ENCODE measurements at regions not wholly inside any gene's neighbourhood (a gene's known extent, or its start where the extent isn't known, plus 50 kb on each side); places are given as distances from the start of the nearest gene placed in this dataset.

DNA sequence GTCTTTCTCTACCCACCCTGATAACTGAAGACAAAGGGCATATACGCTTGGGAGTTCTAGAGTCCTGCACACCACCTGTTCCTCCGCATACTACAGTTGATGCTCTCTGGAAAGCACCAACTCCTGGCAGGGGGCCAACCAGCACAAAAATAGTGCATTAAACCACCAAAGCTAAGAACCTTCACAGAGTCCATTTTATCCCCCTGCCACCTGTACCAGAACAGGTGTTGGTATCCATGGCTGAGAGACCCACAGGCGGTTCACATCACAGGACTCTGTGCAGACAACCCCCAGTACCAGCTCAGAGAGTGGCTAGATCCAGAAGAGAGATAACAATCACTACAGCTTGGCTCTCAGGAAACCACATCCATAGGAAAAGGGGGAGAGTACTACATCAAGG is 114.4 kb upstream of the POU1F1 start:
- no peak for DNase-seq

DNA sequence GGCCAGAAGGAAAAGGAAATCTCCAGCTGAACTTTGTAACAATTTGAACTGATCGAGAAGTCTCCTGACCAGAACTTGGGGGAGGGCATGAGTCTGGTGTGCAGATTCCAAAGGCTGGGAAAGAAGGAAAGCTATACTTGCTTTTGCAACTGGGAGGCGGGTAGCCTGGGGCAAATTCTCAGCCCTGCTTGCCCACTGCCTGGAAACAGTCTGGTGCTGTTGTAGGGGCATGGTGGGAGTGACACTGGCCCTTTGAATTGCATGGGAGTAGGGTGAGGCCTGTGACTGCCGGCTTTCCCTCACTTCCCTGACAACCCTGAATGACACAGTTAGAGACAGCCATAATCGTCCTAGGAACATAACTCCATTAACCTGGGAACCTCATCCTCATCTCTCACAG is 114.0 kb upstream of the POU1F1 start:
- DNase-seq: no peak

DNA sequence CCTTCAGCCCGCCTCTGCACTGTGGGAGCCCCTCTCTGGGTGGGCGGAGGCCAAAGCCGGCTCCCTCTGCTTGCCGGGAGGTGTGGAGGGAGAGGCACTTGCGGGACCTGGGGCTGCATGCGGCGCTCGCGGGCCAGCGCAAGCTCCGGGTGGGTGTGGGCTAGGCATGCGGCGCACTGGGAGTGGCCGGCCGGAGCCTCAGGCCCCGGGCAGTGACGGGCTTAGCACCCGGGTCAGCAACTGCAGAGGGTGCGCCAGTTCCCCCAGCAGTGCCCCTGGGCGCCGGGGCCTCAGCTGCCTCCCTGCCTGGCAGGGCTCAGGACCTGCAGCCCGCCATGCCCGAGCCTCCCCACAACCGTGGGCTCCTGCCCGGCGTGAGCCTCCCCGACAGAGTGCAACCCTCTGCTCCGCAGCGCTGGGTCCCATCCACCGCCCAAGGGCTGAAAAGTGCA is 98.9 kb upstream of the POU1F1 start:
- DNase-seq: no peak

DNA sequence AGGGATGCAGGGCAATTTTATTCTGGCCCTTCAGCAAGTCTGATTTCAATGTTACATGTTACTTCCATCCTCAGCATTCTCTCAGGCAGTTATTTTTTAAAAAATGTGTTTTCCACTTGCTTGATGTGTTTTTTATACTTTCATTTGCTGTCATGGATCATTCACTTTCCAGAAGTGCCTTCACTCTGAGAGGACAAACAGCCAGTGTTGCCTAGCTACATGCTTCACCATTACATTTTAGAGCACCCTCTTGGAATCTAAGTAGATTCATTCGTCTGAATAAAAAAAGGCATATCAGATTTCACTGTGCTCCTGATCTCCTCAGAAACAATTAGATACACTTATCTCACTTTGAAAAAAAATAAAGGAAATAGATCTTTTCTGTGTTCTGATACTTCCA is 93.6 kb upstream of the POU1F1 start:
- DNase-seq: no peak

GRCh38 chr3:87367736-87368135 is 91.4 kb upstream of the POU1F1 start:
- DNase-seq: no peak

DNA sequence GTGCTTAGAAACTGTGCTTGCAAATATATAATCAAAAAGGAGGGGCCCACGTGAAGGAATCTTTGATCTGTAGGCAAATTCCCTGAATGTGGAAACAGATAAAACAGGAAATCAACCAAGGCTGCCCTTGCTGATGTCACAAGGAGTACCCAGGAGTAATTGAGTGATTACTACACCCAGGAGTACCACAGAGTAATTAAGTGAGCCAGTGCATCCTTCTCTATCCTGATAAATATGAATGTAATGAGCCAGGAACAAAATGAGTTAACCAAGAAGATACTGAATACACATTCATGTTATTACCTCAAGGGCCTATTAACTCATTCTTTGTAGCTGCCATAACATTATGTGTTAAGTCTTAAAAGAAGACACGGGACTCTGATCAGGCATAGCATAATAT is 87.3 kb upstream of the POU1F1 start:
- DNase-seq: no peak

- DNase-seq: no peak
Observed at GRCh38 chr3:87361956-87362355, 85.6 kb upstream of the POU1F1 start.

DNA sequence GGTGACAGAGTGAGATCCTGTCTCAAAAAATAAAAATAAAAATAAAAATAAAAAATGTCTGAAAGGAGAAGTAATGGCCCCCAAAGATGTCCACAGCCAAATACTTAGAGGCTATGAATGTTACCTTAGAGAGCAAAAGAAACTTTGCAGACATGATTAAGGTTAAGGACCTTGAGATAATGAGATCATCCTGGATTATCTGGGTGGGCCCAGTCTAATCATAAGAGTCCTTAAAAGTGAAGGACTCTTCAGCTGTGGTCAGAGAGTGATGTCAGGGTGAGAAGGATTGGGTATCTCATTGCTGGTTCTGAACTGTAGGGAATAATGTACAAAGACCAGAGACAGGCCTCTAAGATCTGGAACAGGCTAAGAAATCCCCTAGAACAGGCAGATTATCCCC is 84.9 kb upstream of the POU1F1 start:
- no peak for DNase-seq

DNA sequence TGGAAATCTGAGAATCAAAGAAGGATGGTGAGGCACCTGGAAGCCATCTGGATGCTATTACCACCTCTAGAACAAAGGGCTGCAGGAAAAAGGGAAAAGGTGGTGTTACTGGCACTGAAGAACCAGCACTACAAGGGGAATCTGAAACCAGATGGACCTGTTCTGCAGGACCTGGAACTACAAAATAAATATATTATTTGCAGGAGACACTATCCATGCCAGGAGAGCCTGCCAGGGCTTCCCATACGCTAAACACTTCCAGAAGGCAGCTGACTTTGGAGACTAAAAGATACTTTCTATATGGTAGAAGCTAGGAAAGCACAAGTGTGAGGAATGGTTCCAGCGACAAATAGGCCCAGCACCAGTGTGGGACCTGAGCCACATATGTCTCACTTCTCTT is 83.4 kb upstream of the POU1F1 start:
- DNase-seq: no peak

DNA sequence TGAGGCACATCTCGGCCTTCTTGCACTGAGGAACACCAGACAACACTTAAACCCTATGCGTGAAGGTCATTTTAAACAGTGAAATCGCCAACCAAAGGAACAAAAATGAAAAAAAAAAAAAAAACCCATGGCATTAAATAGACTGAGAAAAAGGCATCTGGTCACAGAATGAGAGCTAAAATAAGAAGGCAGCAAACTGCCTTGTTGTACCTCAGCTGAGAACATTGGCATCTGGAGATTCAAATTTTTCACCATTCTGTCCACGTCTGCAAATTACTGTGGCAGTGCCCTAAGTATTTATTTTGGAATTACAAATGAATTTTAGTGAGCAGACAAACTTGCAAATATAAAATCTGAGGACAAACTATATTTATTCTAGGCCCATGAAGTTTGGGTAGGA is 82.6 kb upstream of the POU1F1 start:
- DNase-seq: no peak

- no peak for DNase-seq
Observed at GRCh38 chr3:87358066-87358465, 81.7 kb upstream of the POU1F1 start.

- DNase-seq: no peak
Observed at GRCh38 chr3:87354398-87354797, 78.0 kb upstream of the POU1F1 start.

GRCh38 chr3:87351937-87352336 is 75.6 kb upstream of the POU1F1 start:
- no peak for DNase-seq

DNA sequence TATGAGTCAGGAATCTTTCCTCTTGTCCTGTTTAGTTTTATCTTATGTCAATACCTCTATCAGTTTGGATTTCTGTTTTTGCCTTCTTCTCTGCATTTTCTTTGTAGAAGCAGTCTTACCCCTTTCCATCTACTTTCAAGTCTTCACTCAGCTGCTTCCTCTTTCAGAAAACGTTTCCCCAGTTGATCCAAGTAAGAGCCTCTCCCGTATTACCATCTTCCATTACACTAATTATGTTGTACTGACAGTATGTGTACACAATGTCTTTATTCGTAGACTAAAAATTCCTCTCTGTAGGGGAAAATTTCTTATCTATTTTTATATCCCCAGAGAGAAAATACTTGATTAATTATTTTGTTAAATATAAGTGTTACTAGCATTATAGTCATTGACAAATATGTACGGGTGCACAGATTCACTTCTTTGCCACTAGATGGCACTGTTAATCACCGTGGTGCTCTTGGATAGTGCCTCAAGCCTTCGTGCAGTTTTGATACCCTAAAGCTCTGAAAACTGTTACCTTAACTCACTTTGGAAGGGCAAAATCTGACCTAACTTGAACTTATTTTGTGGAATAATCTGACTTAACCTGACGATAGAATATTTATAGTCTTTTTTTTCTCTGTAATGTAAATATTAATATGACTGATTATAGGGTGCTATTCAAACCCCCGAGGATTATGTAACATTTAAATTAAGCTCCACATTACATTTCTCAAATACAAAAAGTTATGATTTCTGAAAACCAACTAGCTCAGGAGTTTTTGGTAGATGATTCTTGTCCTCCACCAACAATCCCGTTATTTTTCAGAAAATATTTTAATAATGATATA is 74.2 kb upstream of the POU1F1 start:
- DNase-seq: no peak

- no peak for DNase-seq
Observed at GRCh38 chr3:87349833-87350232, 73.4 kb upstream of the POU1F1 start.

- DNase-seq: no peak
Observed at GRCh38 chr3:87336761-87337160, 60.4 kb upstream of the POU1F1 start.

DNA sequence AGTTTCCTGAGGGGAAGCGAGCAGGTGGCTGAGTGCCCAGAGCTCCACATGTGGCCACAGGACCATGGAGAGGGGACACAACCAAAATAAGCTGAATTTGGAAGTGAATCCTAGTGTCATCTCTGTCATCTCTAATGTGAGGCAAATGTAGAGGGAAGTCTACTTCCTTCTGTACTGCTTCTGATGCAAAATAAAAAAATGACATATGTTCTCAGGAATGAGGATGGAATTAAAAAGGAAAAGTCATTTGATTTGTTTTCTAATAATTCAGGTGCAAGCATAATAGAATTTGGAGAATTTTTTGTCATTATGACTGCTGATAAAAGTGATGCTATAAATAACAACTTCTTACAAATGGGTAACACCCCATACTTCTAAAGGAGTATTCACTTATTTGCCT is 59.5 kb upstream of the POU1F1 start:
- no peak for DNase-seq

DNA sequence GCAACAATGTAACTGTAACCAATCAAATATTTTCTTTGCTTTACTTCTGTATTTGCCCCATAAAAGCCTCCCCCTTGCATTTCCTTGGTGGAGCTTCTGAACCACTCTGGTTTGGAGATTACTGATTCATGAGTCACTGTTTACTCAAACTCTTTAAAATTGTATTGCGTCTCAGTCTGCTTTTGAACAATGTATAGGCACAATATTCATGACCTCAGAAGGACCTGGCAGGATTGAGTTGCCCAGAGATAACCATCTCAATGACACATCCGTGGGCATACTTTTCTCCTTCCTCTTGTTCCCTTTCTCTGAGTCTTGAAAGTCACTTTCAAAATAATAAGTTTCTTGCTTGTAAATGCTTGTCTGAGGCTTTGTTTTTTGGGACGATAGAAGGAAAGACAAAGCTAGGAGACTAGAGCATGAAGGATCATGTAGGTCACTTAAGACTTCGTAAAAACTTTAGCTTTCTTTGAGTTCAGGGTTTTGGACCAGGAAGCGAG is 57.1 kb upstream of the POU1F1 start:
- DNase-seq: no peak

DNA sequence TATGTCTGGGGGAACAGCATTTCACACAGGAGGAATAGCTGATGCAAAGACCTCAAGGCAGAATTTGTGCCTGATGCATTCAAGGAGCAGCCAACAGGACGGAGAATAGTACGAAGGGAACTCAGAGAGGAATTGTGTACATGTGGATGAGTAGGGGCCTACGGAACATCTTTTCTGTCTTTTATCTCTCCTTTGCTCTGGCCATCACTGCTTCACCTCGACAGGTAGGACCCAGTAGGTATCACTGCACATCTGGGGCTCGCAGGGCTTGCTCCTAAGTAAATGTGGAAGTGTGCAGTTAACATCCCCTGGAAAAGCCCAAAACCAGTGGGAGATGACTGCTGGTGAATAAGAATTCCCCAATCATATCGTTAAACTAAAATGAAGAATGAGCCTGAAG is 56.4 kb upstream of the POU1F1 start:
- no peak for DNase-seq

DNA sequence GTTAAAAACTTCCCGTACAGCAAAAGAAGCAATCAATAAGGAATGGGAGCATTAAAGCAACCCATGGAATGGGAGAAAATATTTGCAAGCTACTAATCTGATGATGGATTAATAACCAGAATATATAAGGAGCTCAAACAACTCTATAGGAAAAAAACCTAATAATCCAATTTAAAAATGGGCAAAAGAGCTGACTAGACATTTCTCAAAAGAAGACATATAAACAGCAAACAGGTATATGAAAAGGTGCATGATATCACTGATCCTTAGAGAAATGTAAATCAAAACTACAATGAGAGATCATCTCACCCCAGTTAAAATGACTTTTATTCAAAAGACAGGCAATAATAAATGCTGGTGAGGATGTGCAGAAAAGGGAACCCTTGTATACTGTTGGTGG is 52.7 kb upstream of the POU1F1 start:
- DNase-seq: no peak

All from activated CD8-positive, alpha-beta memory T cell treated with anti-CD3 and anti-CD28 coated beads for 24 hours (primary cell).